ENCODE measurements at regions not wholly inside any gene's neighbourhood (a gene's known extent, or its start where the extent isn't known, plus 50 kb on each side); places are given as distances from the start of the nearest gene placed in this dataset.

DNA sequence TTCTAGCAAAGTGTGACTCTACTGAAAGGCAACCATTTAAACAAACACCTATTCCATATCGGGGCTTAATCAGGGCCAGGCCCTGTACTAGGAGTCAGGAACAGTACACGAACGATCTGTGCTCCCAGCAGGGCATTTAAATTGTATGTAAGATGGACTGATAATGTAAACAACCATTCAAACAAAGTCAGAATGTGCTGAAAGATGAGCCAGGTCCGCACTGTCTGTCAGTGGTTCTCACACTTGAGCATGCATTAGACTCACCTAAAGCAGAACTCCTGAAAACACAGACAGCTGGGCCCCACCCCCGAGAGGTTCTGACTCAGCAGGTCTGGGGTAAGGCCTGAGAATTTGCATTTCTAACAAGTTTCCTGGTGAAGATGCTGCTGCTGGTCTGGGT, 81.6 kb downstream of the PXDC1 start:
- dilution Hi-C loops (cut with HindIII; ENCODE audit: low sequenced_read_pairs, unreplicated experiment) = no loop called here
- no TSS peak for BruUV-seq (replicated peaks)

More for the DNA sequence above, 81.6 kb downstream of the PXDC1 start:
- Histone ChIP-seq H3K9me3 (ENCODE audit: control insufficient read depth, insufficient read depth, low read length) (peaks cover 2% of the 10 kb centered on the region; the same call in 1 of the 2 replicates), H3K4me1 (ENCODE audit: control insufficient read depth, insufficient read depth, low read length) (peaks cover 3% of the 10 kb centered on the region), H2BK15ac (ENCODE audit: low read depth, low read length) (no peak overlapping the region), H3K4me2 (ENCODE audit: low read depth, low read length) (no peak overlapping the region), H3K79me1 (ENCODE audit: low read depth in 1 of 2, low read length in 2 of 2) (no peaks in the 10 kb centered on the region), H3K27ac (ENCODE audit: insufficient read depth, low read length) (no peak overlapping the region), H3K36me3 (ENCODE audit: control insufficient read depth, insufficient read depth, low read length) (no peaks in the 10 kb centered on the region), H2AK5ac (ENCODE audit: low read depth, low read length) (no peak overlapping the region), H3K4ac (ENCODE audit: low read depth, low read length) (no peak overlapping the region), H4K91ac (ENCODE audit: insufficient read depth, low read depth, low read length) (no peak overlapping the region), H4K20me1 (ENCODE audit: insufficient read depth, low read length) (no peaks in the 10 kb centered on the region), H4K8ac (ENCODE audit: low read depth in 2 of 2, low read length in 2 of 2) (no peak overlapping the region), H3K56ac (ENCODE audit: extremely low read depth, insufficient read depth, low read length) (no peak overlapping the region), H3K23ac (ENCODE audit: low read depth, low read length) (no peak overlapping the region), H3K14ac (replicated peaks; ENCODE audit: low read depth, low read length) (no peak overlapping the region), H3K9me1 (ENCODE audit: insufficient read depth, low read length) (no peaks in the 10 kb centered on the region), H3K18ac (ENCODE audit: low read depth, low read length) (no peak overlapping the region), H3K4me3 (ENCODE audit: insufficient read depth, low read depth, low read length) (no peak overlapping the region), H2BK5ac (ENCODE audit: low read depth, low read length, poor library complexity, severe bottlenecking) (no peak overlapping the region), H2AK9ac (replicated peaks; ENCODE audit: low read depth, low read length, poor library complexity) (no peak overlapping the region), H2BK120ac (ENCODE audit: low read depth, low read length) (no peak overlapping the region), H3K9ac (ENCODE audit: low read depth, low read length) (no peak overlapping the region), H4K5ac (ENCODE audit: low read depth, low read length) (no peak overlapping the region), H2BK20ac (ENCODE audit: low read depth, low read length) (no peak overlapping the region), H2AFZ (replicated peaks; ENCODE audit: low read length, poor library complexity) (no peak overlapping the region), H3K27me3 (ENCODE audit: control insufficient read depth, insufficient read depth, low read length) (peaks cover 16% of the 10 kb centered on the region)
- no peak for DNase-seq
- TF ChIP-seq, protein P1, sequence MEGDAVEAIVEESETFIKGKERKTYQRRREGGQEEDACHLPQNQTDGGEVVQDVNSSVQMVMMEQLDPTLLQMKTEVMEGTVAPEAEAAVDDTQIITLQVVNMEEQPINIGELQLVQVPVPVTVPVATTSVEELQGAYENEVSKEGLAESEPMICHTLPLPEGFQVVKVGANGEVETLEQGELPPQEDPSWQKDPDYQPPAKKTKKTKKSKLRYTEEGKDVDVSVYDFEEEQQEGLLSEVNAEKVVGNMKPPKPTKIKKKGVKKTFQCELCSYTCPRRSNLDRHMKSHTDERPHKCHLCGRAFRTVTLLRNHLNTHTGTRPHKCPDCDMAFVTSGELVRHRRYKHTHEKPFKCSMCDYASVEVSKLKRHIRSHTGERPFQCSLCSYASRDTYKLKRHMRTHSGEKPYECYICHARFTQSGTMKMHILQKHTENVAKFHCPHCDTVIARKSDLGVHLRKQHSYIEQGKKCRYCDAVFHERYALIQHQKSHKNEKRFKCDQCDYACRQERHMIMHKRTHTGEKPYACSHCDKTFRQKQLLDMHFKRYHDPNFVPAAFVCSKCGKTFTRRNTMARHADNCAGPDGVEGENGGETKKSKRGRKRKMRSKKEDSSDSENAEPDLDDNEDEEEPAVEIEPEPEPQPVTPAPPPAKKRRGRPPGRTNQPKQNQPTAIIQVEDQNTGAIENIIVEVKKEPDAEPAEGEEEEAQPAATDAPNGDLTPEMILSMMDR (conservative IDR thresholded peaks at IDR 0.05; ENCODE audit: low read depth, low read length) = no peak
- in situ Hi-C loops (cut with MboI; ENCODE audit: low sequenced_read_pairs) = no loop called here
- CTCF ChIA-PET = interaction anchor here (0.6 kb wide), 1 partner anchor 24 kb away, joined by 3 read pairs; no protein-coding TSS in a partner anchor
- ATAC-seq (ENCODE audit: low read depth) = no peak
- whole genome bisulfite sequencing, 2 experiments (ENCODE audit: extremely low coverage in 2 of 2, insufficient read length in 1 of 2) = no CpG with 5 or more reads among the region's 5 CpGs
- POLR2A ChIA-PET (ENCODE audit: unreplicated experiment) = no interaction called here
- intact Hi-C loops (cut with micrococcal nuclease) = no loop called here
